Kidney (tissue), 13 donors: ENCODE measurements at regions not wholly inside any gene's neighbourhood (a gene's known extent, or its start where the extent isn't known, plus 50 kb on each side); places are given as distances from the start of the nearest gene placed in this dataset.

Experiments
- DNase-seq, 5 donors: peaks; one replicate each; pipeline ENCODE4 v3.0.0-alpha.2; 2013 to 2020
- FAIRE-seq: peaks from 2 replicates; lab custom pipeline; 2012; peaks lifted over from hg19 to GRCh38; lab: Jason Lieb, UNC
- H3K27ac ChIP-seq, 2 donors: one replicate each; pipeline ENCODE4 v1.7.0; 2013; ENCODE audit warnings: low read depth in 2 of 2, low read length in 2 of 2, inconsistent platforms in 1 of 2
- H3K27me3 ChIP-seq: one replicate; pipeline ENCODE4 v1.7.1; 2013; ENCODE audit warnings: low read length, inconsistent platforms; ENCODE audit not compliant: control insufficient read depth, insufficient read depth
- H3K36me3 ChIP-seq, 3 donors: one replicate each; pipeline versions ENCODE4 v1.7.0 to v1.7.1; 2013; ENCODE audit warnings: low read length in 3 of 3, control low read depth in 1 of 3, inconsistent platforms in 1 of 3; ENCODE audit not compliant: insufficient read depth in 3 of 3, control insufficient read depth in 2 of 3
- H3K4me1 ChIP-seq, 3 donors: one replicate each; pipeline versions ENCODE4 v1.7.0 to v1.7.1; 2013; ENCODE audit warnings: low read length in 3 of 3, inconsistent platforms in 1 of 3, low read depth in 1 of 3; ENCODE audit not compliant: control insufficient read depth in 2 of 3, insufficient read depth in 2 of 3
- H3K4me3 ChIP-seq, 3 donors: one replicate each; pipeline versions ENCODE4 v1.7.0 to v1.8.1; 2013; ENCODE audit warnings: low read length in 3 of 3, control low read depth in 1 of 3, inconsistent platforms in 1 of 3
- H3K9ac ChIP-seq, 3 donors: one replicate each; pipeline versions ENCODE4 v1.7.0 to v1.7.1; 2013; ENCODE audit warnings: low read length in 3 of 3, control low read depth in 1 of 3, inconsistent platforms in 1 of 3
- H3K9me3 ChIP-seq, 3 donors: one replicate each; pipeline versions ENCODE4 v1.7.0 to v1.7.1; 2013; ENCODE audit warnings: low read length in 3 of 3, control low read depth in 1 of 3, inconsistent platforms in 1 of 3; ENCODE audit not compliant: control insufficient read depth in 2 of 3, insufficient read depth in 1 of 3
- CTCF ChIP-seq: IDR thresholded peaks from 3 replicates; pipeline ENCODE4 v1.5.1; 2012; ENCODE audit warnings: mild to moderate bottlenecking, moderate library complexity, borderline replicate concordance; ENCODE audit not compliant: insufficient read depth; ENCODE audit errors: extremely low read depth
- intact Hi-C: fragments of 100-400 bp; cut with DNase I; formaldehyde crosslinking; loops from one replicate; pipeline ENCODE4 v1.11.1; 2022
- donor health status: control.
- donor health status: control.
- donor health status: control.
- donor health status: control.
- donor health status: control.
- donor health status: DM: yes; HTN: yes; CAD: no.
- donor health status: Normal renal cell carcinoma (clear cell type).

- intact Hi-C loops = no loop called here
- Histone ChIP-seq H3K4me3 (no peak overlapping the region), H3K27ac (no peak overlapping the region), H3K4me1 (no peaks in the 10 kb centered on the region), H3K27me3 (no peaks in the 10 kb centered on the region), H3K36me3 (no peaks in the 10 kb centered on the region), H3K9ac (no peak overlapping the region), H3K9me3 (no peaks in the 10 kb centered on the region)
- FAIRE-seq (no peak), DNase-seq (no peak)
- TF ChIP-seq CTCF = no peak
These were observed 55.0 kb upstream of the FOXB1 start for GRCh38 chr15:59948924-59949613.

- Histone ChIP-seq H3K27ac (no peak overlapping the region), H3K27me3 (no peaks in the 10 kb centered on the region), H3K9ac (no peak overlapping the region), H3K36me3 (no peaks in the 10 kb centered on the region), H3K9me3 (no peaks in the 10 kb centered on the region), H3K4me1 (no peaks in the 10 kb centered on the region), H3K4me3 (no peak overlapping the region)
- intact Hi-C loops = no loop called here
- DNase-seq = peak in 2 of 5 donors; percentile 29 to 31
- TF ChIP-seq CTCF = no peak
- no peak for FAIRE-seq
These were observed 58.0 kb upstream of the FOXB1 start for GRCh38 chr15:59946084-59946483.

- H3K27ac ChIP-seq = no peak overlapping the region
- no peak overlapping the region for H3K9ac ChIP-seq
- no peak for FAIRE-seq
- H3K4me1 ChIP-seq = no peaks in the 10 kb centered on the region
- H3K36me3 ChIP-seq = no peaks in the 10 kb centered on the region
- DNase-seq = no peak
- TF ChIP-seq CTCF = no peak
- no peaks in the 10 kb centered on the region for H3K9me3 ChIP-seq
- H3K4me3 ChIP-seq = no peak overlapping the region
- H3K27me3 ChIP-seq = no peaks in the 10 kb centered on the region
- intact Hi-C loops = no loop called here
These were observed 59.1 kb upstream of the FOXB1 start for GRCh38 chr15:59945036-59945435.

GRCh38 chr15:59941612-59942011, 62.5 kb upstream of the FOXB1 start:
- Histone ChIP-seq H3K27ac (no peak overlapping the region), H3K4me1 (no peaks in the 10 kb centered on the region), H3K4me3 (no peak overlapping the region), H3K9me3 (no peaks in the 10 kb centered on the region), H3K27me3 (no peaks in the 10 kb centered on the region), H3K9ac (no peak overlapping the region), H3K36me3 (no peaks in the 10 kb centered on the region)
- intact Hi-C loops = no loop called here
- FAIRE-seq (no peak), DNase-seq (no peak)
- TF ChIP-seq CTCF = no peak
